HG02885 (cell line): ENCODE measurements at regions not wholly inside any gene's neighbourhood (a gene's known extent, or its start where the extent isn't known, plus 50 kb on each side); places are given as distances from the start of the nearest gene placed in this dataset.

ENCODE experiments used
- ATAC-seq: cut with Tn5 transposase; IDR thresholded peaks from one replicate; pipeline ENCODE4 v1.9.1; 2021; ENCODE audit warnings: mild to moderate bottlenecking; ENCODE audit not compliant: unreplicated experiment, poor library complexity

GRCh38 chr7:110061387-110061786 lies 1029.5 kb upstream of the LRRN3 start:
- peak; percentile 82 for ATAC-seq

- no peak for ATAC-seq
Measured at GRCh38 chr7:110065121-110065520, 1025.8 kb upstream of the LRRN3 start.

- no peak for ATAC-seq
Measured at GRCh38 chr7:110066843-110067242, 1024.1 kb upstream of the LRRN3 start.

- no peak for ATAC-seq
Measured at GRCh38 chr7:110071192-110071591, 1019.7 kb upstream of the LRRN3 start.

GRCh38 chr7:110075450-110075849 lies 1015.5 kb upstream of the LRRN3 start:
- ATAC-seq, result no peak

GRCh38 chr7:110076194-110076593 lies 1014.7 kb upstream of the LRRN3 start:
- ATAC-seq, result no peak

GRCh38 chr7:110084181-110084807 lies 1006.6 kb upstream of the LRRN3 start:
- ATAC-seq, result no peak

GRCh38 chr7:110090110-110090820 lies 1000.7 kb upstream of the LRRN3 start:
- peak; percentile 59 for ATAC-seq

GRCh38 chr7:110095372-110096052 lies 995.4 kb upstream of the LRRN3 start:
- ATAC-seq, result no peak

- ATAC-seq, result no peak
Measured at GRCh38 chr7:110104243-110104642, 986.7 kb upstream of the LRRN3 start.

- no peak for ATAC-seq
Measured at GRCh38 chr7:110105307-110105706, 985.6 kb upstream of the LRRN3 start.

GRCh38 chr7:110105840-110106239 lies 985.1 kb upstream of the LRRN3 start:
- ATAC-seq, result no peak

- no peak for ATAC-seq
Measured at GRCh38 chr7:110119883-110120581, 970.9 kb upstream of the LRRN3 start.

GRCh38 chr7:110129159-110129558 lies 961.8 kb upstream of the LRRN3 start:
- no peak for ATAC-seq

- no peak for ATAC-seq
Measured at GRCh38 chr7:110130669-110131068, 960.3 kb upstream of the LRRN3 start.

- no peak for ATAC-seq
Measured at GRCh38 chr7:110131344-110131743, 959.6 kb upstream of the LRRN3 start.

GRCh38 chr7:110139056-110139455 lies 951.9 kb upstream of the LRRN3 start:
- no peak for ATAC-seq

- no peak for ATAC-seq
Measured at GRCh38 chr7:110142939-110143526, 947.9 kb upstream of the LRRN3 start.

- ATAC-seq, result no peak
Measured at GRCh38 chr7:110144599-110144998, 946.3 kb upstream of the LRRN3 start.

- no peak for ATAC-seq
Measured at GRCh38 chr7:110148054-110148453, 942.9 kb upstream of the LRRN3 start.

GRCh38 chr7:110153222-110153621 lies 937.7 kb upstream of the LRRN3 start:
- no peak for ATAC-seq
